HG03095 (cell line): ENCODE measurements at regions not wholly inside any gene's neighbourhood (a gene's known extent, or its start where the extent isn't known, plus 50 kb on each side); places are given as distances from the start of the nearest gene placed in this dataset.
"Not testable (repeated sequence)": the region's sequence is repeated elsewhere in the genome, so short reads cannot be mapped to it uniquely, and the experiment has no call there.

Experiments used
- ATAC-seq: cut with Tn5 transposase; IDR thresholded peaks from one replicate; pipeline ENCODE4 v1.9.1; 2021; ENCODE audit warnings: moderate library complexity; ENCODE audit not compliant: unreplicated experiment

DNA sequence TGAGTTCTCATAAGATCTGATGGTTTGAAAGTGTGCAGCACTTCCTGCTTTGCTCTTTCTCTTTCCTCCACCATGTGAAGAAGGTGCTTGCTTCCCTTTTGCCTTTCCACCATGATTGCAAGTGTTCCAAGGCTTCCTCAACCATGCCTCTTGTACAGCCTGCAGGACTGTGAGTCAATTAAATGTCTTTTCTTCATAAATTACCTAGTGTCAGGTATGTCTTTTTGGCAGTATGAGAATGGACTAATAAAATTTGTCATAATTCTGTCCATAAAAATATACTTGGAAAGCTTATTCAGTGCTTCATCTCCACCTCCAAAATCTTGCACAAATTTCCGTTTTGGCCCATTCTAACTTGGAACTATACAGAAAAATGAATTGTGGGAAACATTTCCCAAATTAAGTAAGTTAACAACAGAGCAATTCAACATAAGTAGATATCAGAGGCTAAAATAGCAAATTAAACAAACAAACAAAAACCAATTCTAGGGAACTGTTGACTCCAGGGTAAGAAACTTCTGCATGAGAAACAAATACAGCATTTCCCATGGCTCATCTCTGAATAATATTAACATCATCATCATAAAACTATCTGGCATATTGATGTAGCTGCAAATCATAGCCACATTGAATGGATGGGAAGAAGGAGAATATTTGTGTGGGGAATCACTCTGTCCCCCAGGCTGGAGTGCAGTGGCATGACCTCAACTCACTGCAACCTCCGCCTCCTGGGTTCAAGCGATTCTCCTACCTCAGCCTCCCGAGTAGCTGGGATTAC lies 459.5 kb upstream of the FAR2 start:
- ATAC-seq: no peak

- ATAC-seq: no peak
Measured at GRCh38 chr12:28693565-28694219, 455.4 kb upstream of the FAR2 start.

DNA sequence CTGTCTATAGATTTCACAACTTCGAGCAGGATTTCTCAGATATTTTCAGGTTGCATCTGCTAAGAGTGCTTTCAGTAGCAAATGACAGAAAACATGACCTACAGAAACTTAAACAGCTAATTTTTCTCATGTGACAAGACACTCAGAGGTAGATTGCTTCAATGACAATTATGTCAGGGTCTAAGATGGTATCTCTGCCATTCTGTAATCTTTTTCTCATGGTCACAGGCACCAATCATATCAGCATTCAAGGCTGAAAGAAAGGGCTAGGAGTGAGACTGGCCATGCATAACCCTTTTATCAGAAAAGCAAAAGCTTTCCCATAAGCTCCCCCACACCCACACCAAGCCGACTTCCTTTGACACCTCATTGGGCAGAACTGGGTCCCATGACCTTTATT lies 450.5 kb upstream of the FAR2 start:
- no peak for ATAC-seq

DNA sequence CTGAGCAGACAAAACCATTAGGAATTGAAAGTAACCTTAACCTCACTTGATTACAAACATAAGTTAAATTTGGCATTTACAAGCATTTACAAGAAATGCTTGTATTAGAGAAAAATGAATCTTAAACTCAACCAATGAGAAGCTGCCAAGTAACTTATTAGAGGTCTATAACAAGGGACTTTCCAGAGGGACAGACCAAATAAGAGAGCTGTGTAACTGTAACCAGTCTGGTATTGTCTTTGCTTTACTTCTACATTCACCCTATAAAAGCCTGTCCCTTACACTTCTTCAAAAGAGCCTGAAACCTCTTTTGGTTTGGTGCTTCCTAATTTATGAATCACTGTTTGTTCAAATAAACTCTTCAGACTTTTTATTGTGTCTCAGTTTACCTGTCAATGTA lies 450.0 kb upstream of the FAR2 start:
- ATAC-seq: no peak

DNA sequence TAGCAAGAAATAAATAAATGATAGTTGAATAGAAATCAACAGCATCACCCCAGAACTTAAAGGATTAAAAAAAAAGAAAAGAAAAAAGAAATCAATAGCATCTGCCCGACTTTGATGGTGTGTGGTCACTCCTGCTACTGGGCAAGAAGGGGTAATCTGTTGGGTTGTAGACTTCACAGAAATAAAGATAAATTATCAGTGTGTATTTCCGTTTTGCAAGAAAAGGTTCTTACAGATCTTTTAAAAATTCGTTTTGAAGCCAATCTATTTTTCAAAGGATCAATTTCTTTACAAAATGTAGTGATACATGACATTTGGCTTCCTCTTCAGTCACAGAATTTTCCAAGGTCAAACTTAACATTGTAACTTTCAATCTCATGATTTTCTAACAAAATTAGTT lies 448.9 kb upstream of the FAR2 start:
- no peak for ATAC-seq

- ATAC-seq: no peak
Measured at GRCh38 chr12:28704477-28705169, 444.5 kb upstream of the FAR2 start.

DNA sequence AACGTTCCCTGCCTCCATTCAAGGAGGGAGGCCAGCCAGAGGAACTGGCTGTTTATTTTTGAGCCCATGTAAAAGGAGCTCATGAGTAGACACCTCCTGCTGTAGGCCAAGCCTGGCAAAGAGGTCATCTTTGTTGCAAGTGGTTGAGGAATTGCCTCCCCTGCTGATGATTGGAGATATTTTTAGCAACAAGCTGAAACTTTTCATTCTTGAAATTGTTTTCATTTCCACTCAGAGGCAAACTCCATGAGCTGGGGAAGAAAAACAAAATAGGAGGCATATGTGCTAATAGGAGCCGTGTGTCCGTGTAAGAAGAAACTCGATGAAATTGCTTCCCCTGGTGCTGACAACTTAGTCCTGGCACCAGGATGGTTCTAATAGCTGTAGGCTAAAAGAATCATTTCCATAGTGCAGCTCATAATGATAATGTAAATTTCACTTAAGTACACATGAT lies 440.1 kb upstream of the FAR2 start:
- no peak for ATAC-seq

GRCh38 chr12:28709986-28710685 lies 438.9 kb upstream of the FAR2 start:
- no peak for ATAC-seq

- ATAC-seq: no peak
Measured at GRCh38 chr12:28710882-28711281, 438.2 kb upstream of the FAR2 start.

DNA sequence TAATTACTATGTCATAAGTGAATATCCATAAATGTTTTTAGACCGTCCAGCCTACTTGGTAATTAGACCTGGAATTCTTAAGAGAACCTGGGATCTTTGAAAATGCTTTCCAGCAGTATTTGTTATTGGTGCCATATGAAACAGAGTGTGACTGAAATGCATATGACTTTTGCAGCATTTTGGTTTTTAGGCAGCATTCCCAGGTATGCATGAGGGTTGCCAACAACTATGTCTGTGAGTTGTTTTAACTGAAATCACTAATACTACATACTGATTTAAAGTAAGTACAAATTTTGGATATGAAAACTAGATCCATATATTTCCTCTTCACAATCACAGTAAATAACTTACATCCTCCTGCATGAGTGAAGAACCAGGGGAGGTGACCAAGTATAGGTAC lies 437.7 kb upstream of the FAR2 start:
- ATAC-seq: no peak

DNA sequence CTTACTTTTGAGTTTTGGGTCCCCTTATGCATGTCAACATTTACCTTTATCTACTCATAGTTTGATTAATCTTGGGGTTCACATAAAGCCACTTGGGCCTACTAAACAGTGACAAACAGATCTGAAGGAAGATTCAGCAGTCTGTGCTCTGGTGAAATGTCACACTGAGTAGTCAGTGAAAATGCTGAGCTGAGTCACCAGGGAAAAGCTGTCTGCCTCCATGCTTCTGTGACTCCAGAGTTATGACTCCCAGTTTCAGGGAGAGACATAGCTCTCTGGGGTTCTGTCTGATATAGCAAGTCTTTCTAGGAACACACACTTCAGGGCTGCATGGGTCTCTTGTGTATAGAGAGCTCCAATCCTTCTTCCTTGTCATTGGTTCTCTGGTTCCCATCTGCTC lies 406.3 kb upstream of the FAR2 start:
- no peak for ATAC-seq

GRCh38 chr12:28746734-28747325 lies 402.2 kb upstream of the FAR2 start:
- no peak for ATAC-seq

DNA sequence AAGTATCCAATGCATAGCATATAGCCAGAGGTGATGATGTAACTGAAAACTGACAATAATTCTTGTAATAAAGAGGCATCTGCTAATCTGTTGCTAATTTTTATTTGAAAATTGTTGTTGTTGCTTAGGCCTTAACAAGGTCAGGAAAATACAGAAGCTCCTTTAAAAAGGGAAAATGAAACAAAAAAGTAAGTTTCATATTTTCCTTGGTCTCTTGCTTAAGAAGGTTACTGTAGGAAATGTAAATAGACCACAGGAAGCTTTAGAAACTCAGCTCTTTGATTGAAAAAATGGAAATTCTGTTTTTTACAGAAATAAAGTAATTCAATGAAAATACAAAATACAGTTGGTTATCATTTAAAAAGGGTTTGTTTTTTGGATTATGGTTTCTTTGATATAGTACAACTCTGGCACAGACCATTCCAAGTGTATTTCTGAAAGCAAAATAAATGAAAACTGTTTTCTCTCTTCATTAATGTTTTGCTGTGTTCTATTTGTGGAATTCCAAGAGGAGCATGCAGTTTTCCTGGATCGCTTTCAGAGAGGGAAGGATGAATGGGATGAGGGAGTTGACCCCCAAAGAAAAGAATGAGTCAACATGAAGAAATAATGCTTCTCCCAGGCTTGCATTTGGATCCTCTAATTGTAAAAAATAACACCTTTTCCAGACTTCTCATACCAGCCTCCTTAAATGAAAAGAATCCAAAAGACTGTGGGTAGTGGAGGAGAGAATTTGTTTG lies 398.0 kb upstream of the FAR2 start:
- ATAC-seq: no peak

DNA sequence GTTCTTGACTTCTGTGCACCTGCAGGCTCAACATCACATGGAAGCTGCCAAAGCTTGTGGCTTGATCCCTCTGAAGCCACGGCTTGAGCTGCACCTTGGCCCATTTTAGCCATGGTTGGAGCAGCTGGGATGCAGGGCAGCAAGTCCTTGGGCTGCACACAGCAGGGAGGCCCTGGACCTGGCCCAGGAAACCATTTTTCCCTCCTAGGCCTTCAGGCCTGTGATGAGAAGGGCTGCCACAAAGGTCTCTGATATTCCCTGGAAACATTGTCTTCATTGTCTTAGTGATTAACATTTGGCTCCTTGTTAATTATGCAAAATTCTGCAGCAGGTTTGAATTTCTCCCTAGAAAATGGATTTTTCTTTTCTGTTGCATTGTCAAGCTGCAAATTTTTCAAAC lies 394.1 kb upstream of the FAR2 start:
- no peak for ATAC-seq

- no peak for ATAC-seq
Measured at GRCh38 chr12:28759333-28759732, 389.7 kb upstream of the FAR2 start.

- ATAC-seq: not testable (repeated sequence)
Measured at GRCh38 chr12:28760040-28760903, 388.8 kb upstream of the FAR2 start.

DNA sequence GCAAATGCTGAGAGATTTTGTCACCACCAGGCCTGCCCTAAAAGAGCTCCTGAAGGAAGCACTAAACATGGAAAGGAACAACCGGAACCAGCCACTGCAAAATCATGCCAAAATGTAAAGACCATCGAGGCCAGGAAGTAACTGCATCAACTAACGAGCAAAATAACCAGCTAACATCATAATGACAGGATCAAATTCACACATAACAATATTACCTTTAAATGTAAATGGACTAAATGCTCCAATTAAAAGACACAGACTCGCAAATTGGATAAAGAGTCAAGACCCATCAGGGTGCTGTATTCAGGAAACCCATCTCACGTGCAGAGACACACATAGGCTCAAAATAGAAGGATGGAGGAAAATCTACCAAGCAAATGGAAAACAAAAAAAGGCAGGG lies 387.2 kb upstream of the FAR2 start:
- not testable (repeated sequence) for ATAC-seq

- no peak for ATAC-seq
Measured at GRCh38 chr12:28766398-28766797, 382.7 kb upstream of the FAR2 start.

GRCh38 chr12:28767836-28768348 lies 381.2 kb upstream of the FAR2 start:
- no peak for ATAC-seq
